HL-60 (cell line): ENCODE measurements at regions not wholly inside any gene's neighbourhood (a gene's known extent, or its start where the extent isn't known, plus 50 kb on each side); places are given as distances from the start of the nearest gene placed in this dataset.
A peak's percentile ranks its signal among the peaks of the same experiment; 100 is the strongest.

Source experiments
- DNase-seq, 2 experiments: peaks; one replicate each; pipeline ENCODE4 v3.0.0-alpha.2; 2010 to 2020; ENCODE audit warnings: low read depth in 1 of 2, low spot score in 1 of 2
- H3K27ac ChIP-seq: fragments of 250-450 bp; sonication (Bioruptor Pico); replicated peaks from 2 replicates; pipeline ENCODE4 v1.5.1; 2020; ENCODE audit warnings: mild to moderate bottlenecking, moderate library complexity
- H3K27me3 ChIP-seq: fragments of 250-450 bp; sonication (Bioruptor Pico); 2 replicates; pipeline ENCODE4 v1.5.1; 2021; ENCODE audit warnings: mild to moderate bottlenecking, moderate library complexity; ENCODE audit not compliant: insufficient read depth, poor library complexity, severe bottlenecking
- H3K4me3 ChIP-seq: replicated peaks from 2 replicates; pipeline ENCODE4 v1.5.1; 2011; ENCODE audit warnings: mild to moderate bottlenecking, control low read depth, low read length; ENCODE audit not compliant: insufficient read depth
- CTCF ChIP-seq: IDR thresholded peaks from one replicate; pipeline ENCODE4 v1.5.1; 2011; ENCODE audit warnings: low read length, control low read depth, inconsistent platforms; ENCODE audit not compliant: insufficient read depth
- GABPA ChIP-seq: IDR thresholded peaks from 2 replicates; pipeline ENCODE4 v1.6.1; 2012; ENCODE audit warnings: low read depth
- POLR2AphosphoS5 ChIP-seq: IDR thresholded peaks from 2 replicates; pipeline ENCODE4 v1.6.1; 2012; ENCODE audit warnings: low read depth
- SPI1 ChIP-seq: IDR thresholded peaks from 2 replicates; pipeline ENCODE4 v1.6.1; 2012; ENCODE audit warnings: low read depth, mild to moderate bottlenecking, borderline replicate concordance
- TF ChIP-seq, protein P1 (sequence below): IDR thresholded peaks from 2 replicates; pipeline ENCODE4 v1.6.1; 2012; ENCODE audit warnings: low read depth; ENCODE audit not compliant: insufficient replicate concordance

GRCh38 chr20:4592316-4593148 lies 93.7 kb upstream of the PRNP start:
- TF ChIP-seq CTCF (peak; percentile 74), GABPA (no peak)
- TF ChIP-seq, protein P1, sequence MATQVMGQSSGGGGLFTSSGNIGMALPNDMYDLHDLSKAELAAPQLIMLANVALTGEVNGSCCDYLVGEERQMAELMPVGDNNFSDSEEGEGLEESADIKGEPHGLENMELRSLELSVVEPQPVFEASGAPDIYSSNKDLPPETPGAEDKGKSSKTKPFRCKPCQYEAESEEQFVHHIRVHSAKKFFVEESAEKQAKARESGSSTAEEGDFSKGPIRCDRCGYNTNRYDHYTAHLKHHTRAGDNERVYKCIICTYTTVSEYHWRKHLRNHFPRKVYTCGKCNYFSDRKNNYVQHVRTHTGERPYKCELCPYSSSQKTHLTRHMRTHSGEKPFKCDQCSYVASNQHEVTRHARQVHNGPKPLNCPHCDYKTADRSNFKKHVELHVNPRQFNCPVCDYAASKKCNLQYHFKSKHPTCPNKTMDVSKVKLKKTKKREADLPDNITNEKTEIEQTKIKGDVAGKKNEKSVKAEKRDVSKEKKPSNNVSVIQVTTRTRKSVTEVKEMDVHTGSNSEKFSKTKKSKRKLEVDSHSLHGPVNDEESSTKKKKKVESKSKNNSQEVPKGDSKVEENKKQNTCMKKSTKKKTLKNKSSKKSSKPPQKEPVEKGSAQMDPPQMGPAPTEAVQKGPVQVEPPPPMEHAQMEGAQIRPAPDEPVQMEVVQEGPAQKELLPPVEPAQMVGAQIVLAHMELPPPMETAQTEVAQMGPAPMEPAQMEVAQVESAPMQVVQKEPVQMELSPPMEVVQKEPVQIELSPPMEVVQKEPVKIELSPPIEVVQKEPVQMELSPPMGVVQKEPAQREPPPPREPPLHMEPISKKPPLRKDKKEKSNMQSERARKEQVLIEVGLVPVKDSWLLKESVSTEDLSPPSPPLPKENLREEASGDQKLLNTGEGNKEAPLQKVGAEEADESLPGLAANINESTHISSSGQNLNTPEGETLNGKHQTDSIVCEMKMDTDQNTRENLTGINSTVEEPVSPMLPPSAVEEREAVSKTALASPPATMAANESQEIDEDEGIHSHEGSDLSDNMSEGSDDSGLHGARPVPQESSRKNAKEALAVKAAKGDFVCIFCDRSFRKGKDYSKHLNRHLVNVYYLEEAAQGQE: no peak
- peak; percentile 13 to 38 for DNase-seq
- peaks cover 3% of the 10 kb centered on the region for H3K27me3 ChIP-seq
- peak overlapping the region; percentile 27 for H3K4me3 ChIP-seq
- H3K27ac ChIP-seq: no peak overlapping the region

- no peak overlapping the region for H3K27ac ChIP-seq
- TF ChIP-seq POLR2AphosphoS5: no peak
- DNase-seq: no peak
- H3K27me3 ChIP-seq: peaks cover 3% of the 10 kb centered on the region
- H3K4me3 ChIP-seq: no peak overlapping the region
These were observed 94.3 kb upstream of the PRNP start for GRCh38 chr20:4591975-4592315.

GRCh38 chr20:4585758-4586157 lies 100.5 kb upstream of the PRNP start:
- TF ChIP-seq GABPA: no peak
- TF ChIP-seq POLR2AphosphoS5: no peak
- TF ChIP-seq, protein P1: no peak
- no peak for TF ChIP-seq SPI1
- TF ChIP-seq CTCF: no peak
- peaks cover 4% of the 10 kb centered on the region for H3K27me3 ChIP-seq
- no peak overlapping the region for H3K4me3 ChIP-seq
- H3K27ac ChIP-seq: no peak overlapping the region
- no peak for DNase-seq

DNA sequence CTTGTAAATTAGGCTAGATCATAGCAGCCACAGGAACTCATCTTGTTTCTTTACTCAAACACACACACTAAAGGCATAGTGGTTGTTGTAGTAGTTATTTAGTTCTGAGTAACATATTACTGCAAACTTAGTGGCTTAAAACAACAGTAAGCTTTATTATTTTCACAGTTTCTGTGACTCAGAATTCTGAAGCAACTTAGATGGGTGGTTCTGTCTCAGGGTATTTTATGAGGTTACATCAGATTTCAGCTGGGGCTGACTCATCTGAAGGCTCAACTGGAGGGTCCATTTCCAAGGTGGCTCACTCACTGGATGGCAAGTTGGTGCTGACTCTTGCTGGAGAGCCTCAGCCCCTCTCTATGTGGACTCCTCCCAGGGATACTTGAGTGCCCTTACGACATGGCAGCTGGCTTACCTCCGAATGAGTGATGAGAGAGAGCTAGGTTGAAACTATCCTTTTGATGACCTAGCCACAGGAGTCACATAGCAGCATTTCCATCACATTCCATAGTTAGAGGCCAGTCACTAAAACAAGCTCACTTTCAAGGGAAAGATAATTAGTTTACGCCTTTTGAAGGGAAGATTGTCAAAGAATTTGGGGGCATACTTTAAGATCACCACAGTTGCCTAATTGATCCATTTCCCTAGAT lies 101.0 kb upstream of the PRNP start:
- no peak overlapping the region for H3K27ac ChIP-seq
- TF ChIP-seq GABPA (no peak), POLR2AphosphoS5 (no peak), SPI1 (no peak), CTCF (no peak)
- TF ChIP-seq, protein P1: no peak
- no peak for DNase-seq
- H3K4me3 ChIP-seq: no peak overlapping the region
- peaks cover 4% of the 10 kb centered on the region for H3K27me3 ChIP-seq
